HEK293 (cell line): ENCODE measurements at regions not wholly inside any gene's neighbourhood (a gene's known extent, or its start where the extent isn't known, plus 50 kb on each side); places are given as distances from the start of the nearest gene placed in this dataset.

ENCODE experiments used
- BCL11A ChIP-seq: fragments of 450-650 bp; formaldehyde crosslinking; IDR thresholded peaks from 2 replicates; pipeline ENCODE4 v1.5.1; 2016; ENCODE audit warnings: low read depth, missing biosample characterization, missing genetic modification characterization
- CTCF ChIP-seq: fragments of 450-650 bp; formaldehyde crosslinking; IDR thresholded peaks from 2 replicates; pipeline ENCODE4 v1.5.1; 2016; ENCODE audit warnings: missing biosample characterization, missing genetic modification characterization
- REST ChIP-seq: fragments of 450-650 bp; formaldehyde crosslinking; IDR thresholded peaks from 2 replicates; pipeline ENCODE4 v1.5.1; 2016; ENCODE audit warnings: missing biosample characterization, missing genetic modification characterization
- TCF7L2 ChIP-seq: IDR thresholded peaks from 2 replicates; pipeline ENCODE4 v1.6.1; 2011; ENCODE audit warnings: low read depth, mild to moderate bottlenecking, inconsistent platforms, low read length, moderate library complexity, borderline replicate concordance
- ZFP41 ChIP-seq: fragments of 450-650 bp; formaldehyde crosslinking; IDR thresholded peaks from 2 replicates; pipeline ENCODE4 v1.5.1; 2016; ENCODE audit warnings: missing biosample characterization, missing genetic modification characterization, borderline replicate concordance
- ZNF214 ChIP-seq: fragments of 450-650 bp; formaldehyde crosslinking; IDR thresholded peaks from 2 replicates; pipeline ENCODE4 v1.5.1; 2017; ENCODE audit warnings: missing biosample characterization, mild to moderate bottlenecking, missing genetic modification characterization, borderline replicate concordance
- ZNF221 ChIP-seq: fragments of 450-650 bp; formaldehyde crosslinking; IDR thresholded peaks from 2 replicates; pipeline ENCODE4 v1.5.1; 2017; ENCODE audit warnings: missing biosample characterization, missing genetic modification characterization, borderline replicate concordance
- ZNF354C ChIP-seq: fragments of 450-650 bp; formaldehyde crosslinking; IDR thresholded peaks from 2 replicates; pipeline ENCODE4 v1.5.1; 2016; ENCODE audit warnings: missing biosample characterization, missing genetic modification characterization, low read depth, borderline replicate concordance
- ZSCAN16 ChIP-seq: fragments of 450-650 bp; formaldehyde crosslinking; IDR thresholded peaks from 2 replicates; pipeline ENCODE4 v1.5.1; 2016; ENCODE audit warnings: missing biosample characterization, missing genetic modification characterization
- TF ChIP-seq, protein P1 (sequence below): fragments of 450-650 bp; formaldehyde crosslinking; IDR thresholded peaks from 2 replicates; pipeline ENCODE4 v1.5.1; 2016; ENCODE audit warnings: missing biosample characterization, missing genetic modification characterization, low read depth

DNA sequence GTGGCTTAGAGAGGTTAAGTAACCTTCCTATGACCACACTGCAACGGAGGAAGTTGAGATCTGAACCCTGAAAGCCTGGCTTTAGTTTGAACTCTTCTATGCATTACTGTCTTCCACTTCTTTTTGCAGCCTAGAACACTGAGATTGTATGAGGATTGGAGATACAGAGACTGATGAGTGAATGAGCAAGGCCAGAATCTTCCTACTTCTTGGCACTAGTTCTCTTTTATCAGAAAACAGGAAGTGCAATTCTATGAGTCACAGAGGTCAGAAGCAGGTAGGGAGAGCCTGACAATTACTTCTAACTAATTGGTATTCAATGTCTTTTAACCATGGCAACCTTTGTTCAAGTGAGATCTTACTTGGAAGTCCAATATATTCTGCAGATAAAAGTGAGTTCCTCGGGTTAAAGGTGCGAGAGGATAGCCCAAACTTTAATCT lies 219.0 kb downstream of the SHQ1 start:
- TF ChIP-seq REST (tag by site-specific recombination) (no peak), CTCF (tag by site-specific recombination) (no peak), ZNF354C (tag by site-specific recombination) (no peak), BCL11A (tag by site-specific recombination) (no peak), TCF7L2 (no peak), ZFP41 (tag by site-specific recombination) (no peak), ZNF214 (tag by site-specific recombination) (no peak), ZNF221 (tag by site-specific recombination) (no peak), ZSCAN16 (tag by site-specific recombination) (no peak)
- TF ChIP-seq, protein P1, sequence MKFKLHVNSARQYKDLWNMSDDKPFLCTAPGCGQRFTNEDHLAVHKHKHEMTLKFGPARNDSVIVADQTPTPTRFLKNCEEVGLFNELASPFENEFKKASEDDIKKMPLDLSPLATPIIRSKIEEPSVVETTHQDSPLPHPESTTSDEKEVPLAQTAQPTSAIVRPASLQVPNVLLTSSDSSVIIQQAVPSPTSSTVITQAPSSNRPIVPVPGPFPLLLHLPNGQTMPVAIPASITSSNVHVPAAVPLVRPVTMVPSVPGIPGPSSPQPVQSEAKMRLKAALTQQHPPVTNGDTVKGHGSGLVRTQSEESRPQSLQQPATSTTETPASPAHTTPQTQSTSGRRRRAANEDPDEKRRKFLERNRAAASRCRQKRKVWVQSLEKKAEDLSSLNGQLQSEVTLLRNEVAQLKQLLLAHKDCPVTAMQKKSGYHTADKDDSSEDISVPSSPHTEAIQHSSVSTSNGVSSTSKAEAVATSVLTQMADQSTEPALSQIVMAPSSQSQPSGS: no peak
